ENCODE measurements at regions not wholly inside any gene's neighbourhood (a gene's known extent, or its start where the extent isn't known, plus 50 kb on each side); places are given as distances from the start of the nearest gene placed in this dataset.

GRCh38 chr4:29372971-29373370 is 1347.2 kb upstream of the PCDH7 start:
- TF ChIP-seq CTCF (IDR thresholded peaks at IDR 0.05) (no peak), POLR2A (IDR thresholded peaks at IDR 0.05) (no peak)
